H1 (cell line): ENCODE measurements at regions not wholly inside any gene's neighbourhood (a gene's known extent, or its start where the extent isn't known, plus 50 kb on each side); places are given as distances from the start of the nearest gene placed in this dataset.

Experiments
- CTCF ChIA-PET: fragments of 300-600 bp; sonication (Branson Sonifier 250); formaldehyde crosslinking; loops from one replicate; lab custom pipeline; 2021; ENCODE audit not compliant: partially characterized antibody; lab: Charles Lee
- POLR2A ChIA-PET: fragments of 300-600 bp; sonication (Branson Sonifier 250); formaldehyde crosslinking; loops from one replicate; lab custom pipeline; 2021; ENCODE audit warnings: inconsistent platforms; ENCODE audit not compliant: partially characterized antibody; lab: Charles Lee
- DNase-seq, 2 experiments: peaks; one replicate each; pipeline versions ENCODE4 v3.0.0 to v3.0.0-alpha.2; 2010 to 2022; ENCODE audit warnings: low spot score in 2 of 2, low read depth in 1 of 2, mixed read lengths in 1 of 2
- FAIRE-seq: peaks from 2 replicates; lab custom pipeline; 2011; peaks lifted over from hg19 to GRCh38; lab: Jason Lieb, UNC
- H2AFZ ChIP-seq: 2 replicates; pipeline ENCODE4 v1.8.1; 2012; ENCODE audit warnings: low read length, inconsistent platforms
- H2AK5ac ChIP-seq: 2 replicates; pipeline ENCODE4 v1.6.1; 2013; ENCODE audit warnings: low read depth, low read length
- H2BK120ac ChIP-seq: replicated peaks from 2 replicates; pipeline ENCODE3; 2013; ENCODE audit warnings: low read depth, low read length, inconsistent platforms
- H2BK12ac ChIP-seq: 2 replicates; pipeline ENCODE4 v1.6.1; 2013; ENCODE audit warnings: low read depth, low read length
- H2BK15ac ChIP-seq: 2 replicates; pipeline ENCODE4 v1.6.1; 2013; ENCODE audit warnings: low read length
- H2BK20ac ChIP-seq: 2 replicates; pipeline ENCODE4 v1.6.1; 2013; ENCODE audit warnings: low read length
- H2BK5ac ChIP-seq: 2 replicates; pipeline ENCODE4 v1.6.1; 2013; ENCODE audit warnings: low read depth, low read length
- H3K14ac ChIP-seq: 2 replicates; pipeline ENCODE4 v1.6.1; 2013; ENCODE audit warnings: inconsistent platforms; ENCODE audit not compliant: insufficient read length
- H3K18ac ChIP-seq: 2 replicates; pipeline ENCODE4 v1.6.1; 2013; ENCODE audit warnings: low read length; ENCODE audit errors: extremely low read depth
- H3K23ac ChIP-seq: 2 replicates; pipeline ENCODE4 v1.6.1; 2013; ENCODE audit warnings: inconsistent platforms; ENCODE audit not compliant: insufficient read length
- H3K23me2 ChIP-seq: 2 replicates; pipeline ENCODE4 v1.6.1; 2013; ENCODE audit warnings: low read depth, low read length
- H3K27ac ChIP-seq: 2 replicates; pipeline ENCODE4 v1.6.1; 2011; ENCODE audit warnings: low read depth, low read length, inconsistent platforms
- H3K27me3 ChIP-seq, 4 experiments: replicated peaks in 1 of 4; 1 replicate in 1 of 4; 2 replicates in 3 of 4; pipeline versions ENCODE4 v1.6.1 to v1.8.1; 2011 to 2013; ENCODE audit warnings: low read length in 3 of 4, mild to moderate bottlenecking in 3 of 4, inconsistent platforms in 2 of 4, mixed read lengths in 2 of 4, moderate library complexity in 1 of 4; ENCODE audit not compliant: control insufficient read depth in 3 of 4, insufficient read depth in 3 of 4; ENCODE audit errors: extremely low read depth in 1 of 4
- H3K36me3 ChIP-seq, 4 experiments: 2 replicates each; pipeline versions ENCODE4 v1.6.1 to v1.8.1; 2011 to 2013; ENCODE audit warnings: mild to moderate bottlenecking in 4 of 4, low read length in 3 of 4, moderate library complexity in 2 of 4, control low read depth in 1 of 4, inconsistent platforms in 1 of 4; ENCODE audit not compliant: insufficient read depth in 4 of 4, control insufficient read depth in 2 of 4
- H3K4ac ChIP-seq: replicated peaks from 2 replicates; pipeline ENCODE3; 2013; ENCODE audit warnings: low read length, low read depth, mixed read lengths, inconsistent platforms; ENCODE audit not compliant: insufficient read length
- H3K4me1 ChIP-seq, 4 experiments: replicated peaks in 1 of 4; 1 replicate in 1 of 4; 2 replicates in 3 of 4; pipeline versions ENCODE4 v1.6.1 to v1.8.1; 2011 to 2013; ENCODE audit warnings: low read length in 3 of 4, inconsistent platforms in 2 of 4, mixed read lengths in 1 of 4; ENCODE audit not compliant: insufficient read depth in 4 of 4, control insufficient read depth in 3 of 4
- H3K4me2 ChIP-seq, 2 experiments: 2 replicates each; pipeline versions ENCODE4 v1.6.1 to v1.8.1; 2011 to 2013; ENCODE audit warnings: low read depth in 2 of 2, low read length in 2 of 2, control low read depth in 1 of 2, inconsistent platforms in 1 of 2, mild to moderate bottlenecking in 1 of 2; ENCODE audit not compliant: insufficient read depth in 1 of 2
- H3K4me3 ChIP-seq, 4 experiments: fragments of 200-600, 300-600 bp in 1 of 4; sonication (generic), shearing (Covaris generic), sonication (Bioruptor Twin) in 1 of 4; 2 replicates each; pipeline versions ENCODE4 v1.5.1 to v1.8.1; 2011 to 2016; ENCODE audit warnings: low read length in 4 of 4, low read depth in 3 of 4, control low read depth in 2 of 4, inconsistent platforms in 2 of 4, mild to moderate bottlenecking in 2 of 4, mixed read lengths in 1 of 4, moderate library complexity in 1 of 4; ENCODE audit not compliant: insufficient read depth in 2 of 4; ENCODE audit errors: extremely low read depth in 1 of 4
- H3K56ac ChIP-seq: replicated peaks from 2 replicates; pipeline ENCODE3; 2013; ENCODE audit warnings: low read depth, mild to moderate bottlenecking, mixed read lengths, low read length, inconsistent platforms; ENCODE audit not compliant: insufficient read length
- H3K79me1 ChIP-seq: 2 replicates; pipeline ENCODE4 v1.6.1; 2013; ENCODE audit warnings: low read depth, low read length, control low read depth
- H3K79me2 ChIP-seq, 2 experiments: 2 replicates each; pipeline versions ENCODE4 v1.6.1 to v1.8.1; 2012 to 2013; ENCODE audit warnings: low read length in 2 of 2, mild to moderate bottlenecking in 2 of 2, inconsistent platforms in 1 of 2; ENCODE audit not compliant: insufficient read depth in 2 of 2, control insufficient read depth in 1 of 2
- H3K9ac ChIP-seq, 4 experiments: replicated peaks in 1 of 4; 1 replicate in 1 of 4; 2 replicates in 3 of 4; pipeline versions ENCODE4 v1.6.1 to v1.8.1; 2011 to 2013; ENCODE audit warnings: low read depth in 3 of 4, low read length in 3 of 4, control low read depth in 2 of 4, mild to moderate bottlenecking in 2 of 4, moderate library complexity in 2 of 4, inconsistent platforms in 1 of 4; ENCODE audit errors: extremely low read depth in 1 of 4
- H3K9me3 ChIP-seq, 2 experiments: 2 replicates each; pipeline versions ENCODE4 v1.6.1 to v1.8.1; 2012 to 2013; ENCODE audit warnings: mild to moderate bottlenecking in 2 of 2, moderate library complexity in 2 of 2, control low read depth in 1 of 2, inconsistent platforms in 1 of 2, low read depth in 1 of 2, low read length in 1 of 2, mixed read lengths in 1 of 2; ENCODE audit not compliant: insufficient read depth in 2 of 2
- H4K20me1 ChIP-seq, 2 experiments: replicated peaks in 1 of 2; 2 replicates each; pipeline versions ENCODE3 to v1.8.1; 2011 to 2013; ENCODE audit warnings: inconsistent platforms in 2 of 2, low read length in 2 of 2, mild to moderate bottlenecking in 1 of 2; ENCODE audit not compliant: insufficient read depth in 2 of 2, control insufficient read depth in 1 of 2
- H4K5ac ChIP-seq: 2 replicates; pipeline ENCODE4 v1.6.1; 2013; ENCODE audit warnings: low read length, low read depth, mixed read lengths, inconsistent platforms; ENCODE audit not compliant: insufficient read length
- H4K8ac ChIP-seq: 2 replicates; pipeline ENCODE4 v1.8.0; 2013; ENCODE audit warnings: mild to moderate bottlenecking, moderate library complexity, low read length, inconsistent platforms; ENCODE audit not compliant: insufficient read depth; ENCODE audit errors: extremely low read depth
- H4K91ac ChIP-seq: replicated peaks from 2 replicates; pipeline ENCODE3; 2013; ENCODE audit warnings: low read length, mixed read lengths, inconsistent platforms; ENCODE audit not compliant: insufficient read length
- RFX5 ChIP-seq: IDR thresholded peaks from 2 replicates; pipeline ENCODE4 v1.6.1; 2011; ENCODE audit warnings: low read depth, low read length, improper control_type of control experiment, borderline replicate concordance
- WGBS, 2 experiments: shearing (Covaris generic) in 1 of 2; methylation state at CpG; one replicate each; pipeline versions ENCODE4 v1.1.6 to v1.1.7; 2013 to 2015; ENCODE audit warnings: low lambda C conversion rate in 2 of 2, mixed read lengths in 2 of 2, inconsistent platforms in 1 of 2, low coverage in 1 of 2, missing lambda C conversion rate in 1 of 2; ENCODE audit not compliant: insufficient replicate concordance in 2 of 2, insufficient coverage in 1 of 2, insufficient read length in 1 of 2; ENCODE audit errors: extremely low coverage in 1 of 2, missing lambda C conversion rate in 1 of 2; 5-methylcytosine and 5-hydroxymethylcytosine counted together

GRCh38 chr11:109514313-109515018 is 92.5 kb downstream of the C11orf87 start:
- ChIA-PET POLR2A (no interaction called here), CTCF (no interaction called here)
- Histone ChIP-seq H3K23me2 (no peaks in the 10 kb centered on the region), H4K91ac (no peak overlapping the region), H3K4me3 (no peak overlapping the region), H3K18ac (no peak overlapping the region), H3K14ac (no peak overlapping the region), H2BK5ac (no peak overlapping the region), H3K4ac (no peak overlapping the region), H2BK12ac (no peak overlapping the region), H3K79me2 (no peaks in the 10 kb centered on the region), H3K27ac (no peak overlapping the region), H3K56ac (no peak overlapping the region), H4K5ac (no peak overlapping the region), H3K79me1 (no peaks in the 10 kb centered on the region), H4K8ac (no peak overlapping the region), H2AFZ (no peak overlapping the region), H2AK5ac (no peak overlapping the region), H3K36me3 (no peaks in the 10 kb centered on the region), H3K27me3 (no peaks in the 10 kb centered on the region), H3K9me3 (no peaks in the 10 kb centered on the region), H2BK120ac (no peak overlapping the region), H3K4me2 (no peak overlapping the region), H3K9ac (no peak overlapping the region), H3K23ac (no peak overlapping the region), H2BK20ac (no peak overlapping the region), H3K4me1 (no peaks in the 10 kb centered on the region), H2BK15ac (no peak overlapping the region)
- WGBS, 2 experiments, result 80% methylated on average over 2 of the region's 2 CpGs; no CpG with 5 or more reads in 1 of the 2 experiments
- DNase-seq, result no peak
- FAIRE-seq, result no peak
- TF ChIP-seq RFX5, result no peak
- TF ChIP-seq, all 59 proteins: peak for 0
- H4K20me1 ChIP-seq, result no peaks in the 10 kb centered on the region
